ENCODE measurements at regions not wholly inside any gene's neighbourhood (a gene's known extent, or its start where the extent isn't known, plus 50 kb on each side); places are given as distances from the start of the nearest gene placed in this dataset.

DNA sequence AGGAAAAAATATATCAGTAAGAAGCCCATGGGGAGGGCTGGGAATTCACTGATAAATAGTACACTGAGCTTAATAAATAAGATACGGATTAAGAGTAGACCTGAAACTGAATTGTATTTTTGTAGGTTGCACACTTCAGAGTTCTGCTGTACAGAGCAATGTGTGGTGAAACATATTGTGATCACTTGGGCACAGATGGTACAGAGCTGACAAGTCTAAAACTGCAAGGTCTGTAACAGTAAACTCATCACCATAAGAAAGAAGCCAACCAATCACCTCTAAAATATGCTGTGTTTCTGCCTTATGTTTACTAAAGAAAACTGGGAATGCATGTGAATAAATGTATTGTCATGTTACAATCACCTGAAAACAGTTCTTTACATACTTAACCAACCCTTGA is 360.7 kb downstream of the MRPL39 start:
- TF ChIP-seq, protein P1, sequence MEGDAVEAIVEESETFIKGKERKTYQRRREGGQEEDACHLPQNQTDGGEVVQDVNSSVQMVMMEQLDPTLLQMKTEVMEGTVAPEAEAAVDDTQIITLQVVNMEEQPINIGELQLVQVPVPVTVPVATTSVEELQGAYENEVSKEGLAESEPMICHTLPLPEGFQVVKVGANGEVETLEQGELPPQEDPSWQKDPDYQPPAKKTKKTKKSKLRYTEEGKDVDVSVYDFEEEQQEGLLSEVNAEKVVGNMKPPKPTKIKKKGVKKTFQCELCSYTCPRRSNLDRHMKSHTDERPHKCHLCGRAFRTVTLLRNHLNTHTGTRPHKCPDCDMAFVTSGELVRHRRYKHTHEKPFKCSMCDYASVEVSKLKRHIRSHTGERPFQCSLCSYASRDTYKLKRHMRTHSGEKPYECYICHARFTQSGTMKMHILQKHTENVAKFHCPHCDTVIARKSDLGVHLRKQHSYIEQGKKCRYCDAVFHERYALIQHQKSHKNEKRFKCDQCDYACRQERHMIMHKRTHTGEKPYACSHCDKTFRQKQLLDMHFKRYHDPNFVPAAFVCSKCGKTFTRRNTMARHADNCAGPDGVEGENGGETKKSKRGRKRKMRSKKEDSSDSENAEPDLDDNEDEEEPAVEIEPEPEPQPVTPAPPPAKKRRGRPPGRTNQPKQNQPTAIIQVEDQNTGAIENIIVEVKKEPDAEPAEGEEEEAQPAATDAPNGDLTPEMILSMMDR (IDR thresholded peaks at IDR 0.05) = no peak
- TF ChIP-seq EP300 (IDR thresholded peaks at IDR 0.05) = no peak
- no peak for TF ChIP-seq POLR2AphosphoS5 (IDR thresholded peaks at IDR 0.05)
- no peak for TF ChIP-seq POLR2A (IDR thresholded peaks at IDR 0.05)
